Neural progenitor cell (in vitro differentiated cells): ENCODE measurements at regions not wholly inside any gene's neighbourhood (a gene's known extent, or its start where the extent isn't known, plus 50 kb on each side); places are given as distances from the start of the nearest gene placed in this dataset.

Experiments
- DNase-seq: peaks from one replicate; pipeline ENCODE4 v3.0.0-alpha.2; 2016; ENCODE audit warnings: low spot score
- H2AFZ ChIP-seq: fragments of 200-600 bp; sonication (generic); replicated peaks from 2 replicates; pipeline ENCODE4 v1.6.1; 2016; ENCODE audit warnings: antibody characterized with exemption
- H3F3A ChIP-seq: fragments of 200-600 bp; sonication (generic); 2 replicates; pipeline ENCODE4 v1.6.1; 2016; ENCODE audit warnings: antibody characterized with exemption, low read depth
- H3K27ac ChIP-seq: fragments of 200-600 bp; sonication (generic); 2 replicates; pipeline ENCODE4 v1.5.1; 2016; ENCODE audit warnings: mild to moderate bottlenecking
- H3K27me3 ChIP-seq: fragments of 200-600 bp; sonication (generic); 2 replicates; pipeline ENCODE4 v1.6.1; 2016; ENCODE audit warnings: mild to moderate bottlenecking, moderate library complexity
- H3K36me3 ChIP-seq: fragments of 200-600 bp; sonication (generic); 2 replicates; pipeline ENCODE4 v1.5.1; 2016
- H3K4me1 ChIP-seq: fragments of 200-600 bp; sonication (generic); 2 replicates; pipeline ENCODE4 v1.6.1; 2016; ENCODE audit warnings: mixed run types
- H3K4me2 ChIP-seq: fragments of 200-600 bp; sonication (generic); 2 replicates; pipeline ENCODE4 v1.6.1; 2016
- H3K4me3 ChIP-seq: fragments of 200-600 bp; sonication (generic); 2 replicates; pipeline ENCODE4 v1.5.1; 2016
- H3K79me2 ChIP-seq: fragments of 200-600 bp; sonication (generic); 2 replicates; pipeline ENCODE4 v1.6.1; 2016; ENCODE audit warnings: low read depth
- H3K9ac ChIP-seq: fragments of 200-600 bp; sonication (generic); 2 replicates; pipeline ENCODE4 v1.6.1; 2016
- H3K9me3 ChIP-seq: fragments of 200-600 bp; sonication (generic); 2 replicates; pipeline ENCODE4 v1.5.1; 2016; ENCODE audit warnings: low read depth
- H4K20me1 ChIP-seq: fragments of 200-600 bp; sonication (generic); 2 replicates; pipeline ENCODE4 v1.6.1; 2016; ENCODE audit warnings: low read depth
- H3K27ac Mint-ChIP-seq: 3 replicates; pipeline ENCODE4 v1.8.0; 2021; ENCODE audit warnings: mixed read lengths
- H3K27me3 Mint-ChIP-seq: 2 replicates; pipeline ENCODE4 v1.8.0; 2022; ENCODE audit warnings: low read depth, mild to moderate bottlenecking, inconsistent platforms, moderate library complexity, mixed read lengths; ENCODE audit not compliant: insufficient read depth
- H3K36me3 Mint-ChIP-seq: 3 replicates; pipeline ENCODE4 v1.8.0; 2021; ENCODE audit warnings: mixed read lengths
- H3K4me1 Mint-ChIP-seq: 3 replicates; pipeline ENCODE4 v1.8.0; 2021; ENCODE audit warnings: mixed read lengths
- H3K4me3 Mint-ChIP-seq: 3 replicates; pipeline ENCODE4 v1.8.0; 2021; ENCODE audit warnings: mild to moderate bottlenecking, moderate library complexity, mixed read lengths
- H3K9me3 Mint-ChIP-seq: 3 replicates; pipeline ENCODE4 v1.8.0; 2020; ENCODE audit warnings: mixed read lengths
- EZH2 ChIP-seq: fragments of 200-600 bp; sonication (generic); IDR thresholded peaks from 2 replicates; pipeline ENCODE4 v1.6.1; 2017; ENCODE audit warnings: antibody characterized with exemption, mild to moderate bottlenecking, moderate library complexity
- EZH2phosphoT487 ChIP-seq: fragments of 200-600 bp; sonication (generic); IDR thresholded peaks from 2 replicates; pipeline ENCODE4 v1.6.1; 2017; ENCODE audit warnings: antibody characterized with exemption
- TF ChIP-seq, protein P1 (sequence below): fragments of 200-600 bp; sonication (generic); IDR thresholded peaks from 2 replicates; pipeline ENCODE4 v1.5.1; 2017; ENCODE audit warnings: antibody characterized with exemption, mild to moderate bottlenecking

DNA sequence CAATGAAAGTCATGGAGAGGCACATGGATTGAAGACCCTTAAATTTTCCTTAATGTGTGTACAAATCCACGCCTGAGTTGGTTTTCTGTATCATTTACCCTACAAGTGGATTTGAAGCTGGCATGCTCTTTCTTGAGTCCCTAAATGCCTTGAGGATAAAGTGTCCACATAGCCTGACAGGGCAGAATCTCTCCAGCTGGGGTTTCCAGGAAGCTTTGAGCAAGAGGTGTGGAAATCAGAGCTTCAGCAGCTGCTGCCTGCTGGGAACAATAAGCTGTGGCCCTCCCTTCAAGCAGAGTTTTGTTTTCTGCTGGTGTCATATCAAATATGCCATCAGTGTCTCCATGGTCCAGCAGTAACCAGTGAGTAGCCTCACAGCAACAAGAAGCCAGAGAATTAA, 120.3 kb upstream of the SERTM1 start:
- H3K36me3 ChIP-seq: no peaks in the 10 kb centered on the region
- Mint-ChIP-seq H3K27ac (no peak overlapping the region), H3K36me3 (no peaks in the 10 kb centered on the region), H3K9me3 (no peaks in the 10 kb centered on the region), H3K4me1 (peaks cover 10% of the 10 kb centered on the region), H3K27me3 (peaks cover 8% of the 10 kb centered on the region), H3K4me3 (no peak overlapping the region)
- H3K27ac ChIP-seq: no peak overlapping the region
- peaks cover 8% of the 10 kb centered on the region for H3K4me1 ChIP-seq
- no peaks in the 10 kb centered on the region for H4K20me1 ChIP-seq
- no peak overlapping the region for H3K9ac ChIP-seq
- no peak overlapping the region for H3K4me2 ChIP-seq
- no peaks in the 10 kb centered on the region for H3F3A ChIP-seq
- DNase-seq: no peak
- H2AFZ ChIP-seq: no peak overlapping the region
- H3K9me3 ChIP-seq: no peaks in the 10 kb centered on the region
- H3K79me2 ChIP-seq: no peaks in the 10 kb centered on the region
- H3K4me3 ChIP-seq: no peak overlapping the region
- TF ChIP-seq, protein P1, sequence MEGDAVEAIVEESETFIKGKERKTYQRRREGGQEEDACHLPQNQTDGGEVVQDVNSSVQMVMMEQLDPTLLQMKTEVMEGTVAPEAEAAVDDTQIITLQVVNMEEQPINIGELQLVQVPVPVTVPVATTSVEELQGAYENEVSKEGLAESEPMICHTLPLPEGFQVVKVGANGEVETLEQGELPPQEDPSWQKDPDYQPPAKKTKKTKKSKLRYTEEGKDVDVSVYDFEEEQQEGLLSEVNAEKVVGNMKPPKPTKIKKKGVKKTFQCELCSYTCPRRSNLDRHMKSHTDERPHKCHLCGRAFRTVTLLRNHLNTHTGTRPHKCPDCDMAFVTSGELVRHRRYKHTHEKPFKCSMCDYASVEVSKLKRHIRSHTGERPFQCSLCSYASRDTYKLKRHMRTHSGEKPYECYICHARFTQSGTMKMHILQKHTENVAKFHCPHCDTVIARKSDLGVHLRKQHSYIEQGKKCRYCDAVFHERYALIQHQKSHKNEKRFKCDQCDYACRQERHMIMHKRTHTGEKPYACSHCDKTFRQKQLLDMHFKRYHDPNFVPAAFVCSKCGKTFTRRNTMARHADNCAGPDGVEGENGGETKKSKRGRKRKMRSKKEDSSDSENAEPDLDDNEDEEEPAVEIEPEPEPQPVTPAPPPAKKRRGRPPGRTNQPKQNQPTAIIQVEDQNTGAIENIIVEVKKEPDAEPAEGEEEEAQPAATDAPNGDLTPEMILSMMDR: no peak
- no peak for TF ChIP-seq EZH2
- TF ChIP-seq EZH2phosphoT487: no peak
- H3K27me3 ChIP-seq: no peaks in the 10 kb centered on the region

- Histone ChIP-seq H3F3A (no peaks in the 10 kb centered on the region), H3K27ac (no peak overlapping the region), H3K9me3 (no peaks in the 10 kb centered on the region), H3K79me2 (no peaks in the 10 kb centered on the region), H3K36me3 (no peaks in the 10 kb centered on the region), H4K20me1 (no peaks in the 10 kb centered on the region), H3K4me1 (peaks cover 4% of the 10 kb centered on the region), H3K4me2 (no peak overlapping the region), H3K27me3 (no peaks in the 10 kb centered on the region), H3K4me3 (no peak overlapping the region), H2AFZ (no peak overlapping the region), H3K9ac (no peak overlapping the region)
- no peak overlapping the region for H3K4me3 Mint-ChIP-seq
- H3K36me3 Mint-ChIP-seq: no peaks in the 10 kb centered on the region
- TF ChIP-seq, protein P1: no peak
- no peak for TF ChIP-seq EZH2
- TF ChIP-seq EZH2phosphoT487: no peak
- H3K27ac Mint-ChIP-seq: no peak overlapping the region
- H3K9me3 Mint-ChIP-seq: no peaks in the 10 kb centered on the region
- peaks cover 5% of the 10 kb centered on the region for H3K4me1 Mint-ChIP-seq
- no peak for DNase-seq
- peaks cover 8% of the 10 kb centered on the region for H3K27me3 Mint-ChIP-seq
These were observed 118.5 kb upstream of the SERTM1 start for GRCh38 chr13:36555151-36555986.

GRCh38 chr13:36559375-36559774, 114.4 kb upstream of the SERTM1 start:
- TF ChIP-seq, protein P1: no peak
- no peak for TF ChIP-seq EZH2
- no peak for TF ChIP-seq EZH2phosphoT487
- Histone ChIP-seq H3K9ac (no peak overlapping the region), H3K4me1 (peaks cover 7% of the 10 kb centered on the region), H2AFZ (no peak overlapping the region), H3K79me2 (no peaks in the 10 kb centered on the region), H3K27ac (no peak overlapping the region), H3K36me3 (no peaks in the 10 kb centered on the region), H3K27me3 (no peaks in the 10 kb centered on the region), H3K4me2 (no peak overlapping the region), H3K4me3 (no peak overlapping the region), H3F3A (no peaks in the 10 kb centered on the region), H3K9me3 (no peaks in the 10 kb centered on the region), H4K20me1 (no peaks in the 10 kb centered on the region)
- Mint-ChIP-seq H3K9me3 (no peaks in the 10 kb centered on the region), H3K4me3 (no peak overlapping the region), H3K36me3 (peaks cover 2% of the 10 kb centered on the region), H3K27ac (no peak overlapping the region), H3K4me1 (peaks cover 11% of the 10 kb centered on the region), H3K27me3 (peaks cover 1% of the 10 kb centered on the region)
- no peak for DNase-seq
